ENCODE measurements at regions not wholly inside any gene's neighbourhood (a gene's known extent, or its start where the extent isn't known, plus 50 kb on each side); places are given as distances from the start of the nearest gene placed in this dataset.

GRCh38 chrX:27924718-27925117, 56.5 kb downstream of the DCAF8L1 start:
- DNase-seq (ENCODE audit: low read depth): no peak

DNA sequence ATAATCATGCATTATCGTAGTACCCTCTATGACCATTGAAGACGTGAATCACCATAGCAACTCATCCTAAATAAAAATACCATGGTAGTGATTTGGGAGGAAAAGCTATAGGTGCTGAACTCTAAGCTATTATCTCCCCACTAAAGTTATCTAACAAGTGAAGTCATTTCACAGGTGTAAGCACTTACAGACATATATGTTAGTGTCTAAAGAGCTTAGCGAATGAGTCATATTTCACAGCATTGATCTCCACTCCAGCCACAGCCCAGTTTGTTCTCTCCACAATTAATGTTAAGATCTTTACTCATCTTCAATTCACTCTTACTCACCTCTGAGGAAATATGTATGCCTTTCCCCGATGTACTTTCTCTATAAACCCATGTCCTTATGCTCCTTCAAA, 57.0 kb downstream of the DCAF8L1 start:
- no peak for DNase-seq (ENCODE audit: low read depth)

DNA sequence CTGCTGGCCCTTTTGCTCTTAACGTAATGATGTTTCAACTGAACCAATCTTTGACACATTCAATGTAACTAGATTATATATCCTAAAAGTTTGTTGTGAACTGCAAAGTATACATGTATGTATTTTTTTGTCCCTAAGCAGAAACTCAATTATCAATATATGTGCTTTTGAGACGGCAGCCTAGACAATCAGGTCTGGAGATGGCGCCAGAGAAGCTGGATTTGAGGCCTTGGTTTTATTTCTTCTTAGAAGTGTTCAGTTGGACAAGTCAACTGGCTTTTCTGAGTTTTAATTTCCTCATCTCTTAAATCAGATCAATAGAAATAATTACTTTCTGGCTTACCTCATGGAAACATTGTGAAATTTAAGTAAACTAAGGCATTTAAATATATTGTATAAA, 62.5 kb downstream of the DCAF8L1 start:
- peak; percentile 10 for DNase-seq (ENCODE audit: low read depth)

- DNase-seq (ENCODE audit: low read depth): no peak
Measured at GRCh38 chrX:27917713-27918500, 63.3 kb downstream of the DCAF8L1 start.

DNA sequence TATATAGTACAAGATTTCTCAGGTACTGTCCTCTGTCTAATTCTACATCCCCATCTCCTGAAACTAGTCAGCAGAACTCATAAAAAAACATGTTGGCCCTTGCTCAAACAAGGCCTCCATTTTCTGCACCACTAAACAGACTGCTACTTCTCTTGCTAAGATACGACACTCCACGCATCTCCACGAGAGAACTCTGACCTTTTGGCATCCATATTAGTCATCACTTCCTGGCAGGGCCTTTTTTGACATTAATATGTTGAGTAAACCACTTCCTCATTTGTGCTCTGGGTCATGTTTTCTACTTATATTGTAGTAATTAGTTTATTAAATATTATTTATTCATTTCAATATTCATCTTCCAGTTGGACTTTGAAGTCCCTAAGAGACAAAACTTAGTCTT, 65.6 kb downstream of the DCAF8L1 start:
- no peak for DNase-seq (ENCODE audit: low read depth)

- no peak for DNase-seq (ENCODE audit: low read depth)
Measured at GRCh38 chrX:27910412-27910811, 70.8 kb downstream of the DCAF8L1 start.

DNA sequence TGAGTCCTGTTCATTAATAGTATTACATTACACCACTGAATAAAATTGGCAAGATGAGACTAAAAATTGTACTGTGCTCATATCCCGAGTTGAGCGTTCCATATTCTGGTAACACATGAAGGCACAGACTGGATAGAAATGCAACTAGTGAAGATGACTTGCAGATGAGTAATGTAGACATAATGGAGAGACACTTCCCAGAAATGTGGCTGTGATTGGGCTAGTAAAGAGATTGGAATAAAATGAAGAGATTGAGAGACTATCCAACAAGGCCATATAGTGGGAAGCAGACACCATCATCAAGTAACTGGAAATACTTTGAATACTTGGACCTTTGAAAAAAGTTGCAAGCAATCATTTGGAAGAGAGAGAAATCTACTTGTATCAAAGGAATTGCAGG, 77.3 kb downstream of the DCAF8L1 start:
- no peak for DNase-seq (ENCODE audit: low read depth)

- no peak for DNase-seq (ENCODE audit: low read depth)
Measured at GRCh38 chrX:27893871-27894270, 86.1 kb downstream of the MAGEB10 start.

DNA sequence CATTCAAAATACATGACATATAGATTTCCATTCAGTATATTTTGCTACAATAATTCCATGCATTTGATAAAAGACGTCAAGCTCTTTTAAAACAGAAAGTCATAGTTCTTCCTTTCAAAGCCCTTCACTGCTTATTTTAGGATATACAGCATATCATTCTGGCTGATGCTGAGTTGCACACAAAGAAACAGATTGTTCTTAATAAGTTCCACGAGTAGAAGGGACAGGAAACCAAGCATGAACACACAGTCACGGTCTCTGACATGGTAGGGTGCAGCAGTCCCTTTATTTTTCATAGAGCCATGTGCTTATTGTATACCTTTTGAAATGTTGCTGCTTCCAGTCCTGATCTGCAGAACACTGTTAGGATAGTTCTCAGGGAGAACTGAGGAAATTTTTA, 85.4 kb downstream of the MAGEB10 start:
- no peak for DNase-seq (ENCODE audit: low read depth)

DNA sequence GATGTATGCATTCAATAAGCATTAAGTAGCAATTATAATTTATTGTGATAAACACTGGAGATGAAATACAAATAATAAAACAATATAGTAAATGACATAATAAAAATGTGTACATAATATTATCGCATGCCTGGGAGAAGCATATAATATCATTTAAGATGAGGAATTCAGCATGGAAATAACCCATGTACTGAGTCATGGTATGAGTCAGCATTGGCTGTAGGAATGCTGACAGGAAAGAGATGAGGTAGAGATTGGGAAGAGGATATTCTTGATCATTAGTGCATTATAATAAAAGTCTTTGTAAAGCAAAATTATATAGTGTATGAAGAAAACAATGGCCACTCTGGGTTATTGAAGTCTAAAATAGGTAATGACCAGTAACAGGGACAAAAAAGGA, 82.8 kb downstream of the MAGEB10 start:
- peak; percentile 53 for DNase-seq (ENCODE audit: low read depth)

DNA sequence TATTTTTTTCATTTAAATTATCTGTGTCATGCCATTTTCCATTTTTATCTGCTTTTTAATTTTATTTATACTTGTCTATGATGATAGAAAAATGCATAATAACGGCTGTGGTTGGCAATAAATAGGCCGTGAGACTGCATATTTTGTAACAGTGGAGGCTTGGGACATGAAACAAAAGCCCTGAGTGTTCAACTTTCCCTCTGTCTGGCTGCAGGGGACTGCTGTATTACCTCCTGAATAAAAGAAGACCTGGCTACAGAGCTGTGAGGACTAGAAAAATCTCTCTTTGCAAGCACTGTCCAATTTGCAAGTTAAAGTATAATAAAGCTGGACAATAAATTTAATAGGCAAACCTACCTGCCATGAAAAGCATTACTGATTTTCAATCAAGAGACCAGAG, 82.1 kb downstream of the MAGEB10 start:
- DNase-seq (ENCODE audit: low read depth): no peak

DNA sequence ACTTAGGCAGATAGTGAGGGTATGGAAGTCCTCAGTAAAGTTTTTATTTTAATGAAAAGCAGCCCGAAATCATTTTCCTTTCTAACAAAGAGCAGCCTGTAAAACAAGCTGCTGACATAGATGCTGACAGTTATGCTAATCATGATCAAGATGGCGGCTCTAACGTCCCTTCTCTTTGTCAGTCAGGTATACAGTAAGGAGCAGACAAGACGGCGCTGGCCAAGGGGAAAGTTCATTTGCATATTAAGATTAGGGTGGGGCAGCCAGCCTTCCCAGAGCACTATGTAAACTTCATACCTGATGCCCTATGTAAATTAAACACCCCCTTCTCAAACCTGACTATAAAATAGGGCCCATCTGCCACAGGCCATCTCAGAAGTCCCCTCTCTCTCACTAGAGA, 76.9 kb downstream of the MAGEB10 start:
- no peak for DNase-seq (ENCODE audit: low read depth)

- DNase-seq (ENCODE audit: low read depth): no peak
Measured at GRCh38 chrX:27883468-27884092, 75.8 kb downstream of the MAGEB10 start.

GRCh38 chrX:27882695-27883094, 74.9 kb downstream of the MAGEB10 start:
- DNase-seq (ENCODE audit: low read depth): no peak

DNA sequence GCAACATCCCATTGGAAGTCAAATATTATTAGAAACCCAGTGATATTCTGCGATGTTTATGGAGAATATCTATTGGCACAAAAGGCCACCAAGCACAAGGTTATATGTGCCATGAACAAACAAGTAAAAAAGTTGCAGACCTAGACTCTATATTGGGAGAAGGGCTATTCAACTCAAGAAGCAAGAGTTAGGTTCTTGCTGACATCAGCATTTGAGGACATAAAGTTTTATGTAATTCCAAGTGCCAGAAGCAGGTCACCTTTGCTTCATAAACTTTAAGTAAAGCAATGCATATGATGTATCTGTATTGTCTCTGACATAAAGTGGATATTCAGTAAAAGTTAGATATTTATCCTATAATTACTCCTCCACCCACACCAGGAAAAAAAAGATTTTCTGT, 71.1 kb downstream of the MAGEB10 start:
- DNase-seq (ENCODE audit: low read depth): no peak

Data from renal cortical epithelial cell (primary cell).